Rectal smooth muscle tissue (tissue), 1 donor: ENCODE measurements at regions not wholly inside any gene's neighbourhood (a gene's known extent, or its start where the extent isn't known, plus 50 kb on each side); places are given as distances from the start of the nearest gene placed in this dataset.

Source experiments
- H3K27ac ChIP-seq: one replicate; pipeline ENCODE4 v1.7.0; 2013; ENCODE audit warnings: low read depth, low read length, inconsistent platforms
- H3K27me3 ChIP-seq: one replicate; pipeline ENCODE4 v1.7.0; 2013; ENCODE audit warnings: low read length; ENCODE audit not compliant: control insufficient read depth, insufficient read depth
- H3K36me3 ChIP-seq: one replicate; pipeline ENCODE4 v1.7.0; 2013; ENCODE audit warnings: low read length; ENCODE audit not compliant: control insufficient read depth, insufficient read depth
- H3K4me1 ChIP-seq: one replicate; pipeline ENCODE4 v1.7.0; 2013; ENCODE audit warnings: low read length; ENCODE audit not compliant: control insufficient read depth, insufficient read depth
- H3K4me3 ChIP-seq: one replicate; pipeline ENCODE4 v1.7.0; 2013; ENCODE audit warnings: low read length
- H3K9ac ChIP-seq: one replicate; pipeline ENCODE4 v1.7.0; 2013; ENCODE audit warnings: low read length

DNA sequence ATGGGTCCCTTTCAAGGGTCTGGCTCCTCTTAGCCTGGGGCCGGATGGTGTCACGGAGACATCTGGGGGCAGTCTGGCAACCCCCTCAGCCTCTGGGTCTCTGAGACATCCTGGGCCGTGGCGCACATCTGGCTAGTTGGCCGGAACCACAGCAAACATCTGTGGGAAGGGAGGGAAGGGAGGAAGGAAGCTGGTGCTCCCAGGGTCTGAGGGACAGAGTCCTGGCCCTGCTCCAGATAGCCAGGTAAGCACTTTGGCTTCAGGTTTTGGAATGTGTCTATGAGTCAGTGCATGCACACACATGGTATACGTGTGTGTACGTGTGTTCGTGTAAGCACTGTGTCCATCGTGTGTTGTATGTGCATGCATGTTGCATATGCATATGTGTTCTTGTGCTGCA is 225.1 kb downstream of the MN1 start:
- no peaks in the 10 kb centered on the region for H3K27me3 ChIP-seq
- H3K4me3 ChIP-seq: no peak overlapping the region
- no peaks in the 10 kb centered on the region for H3K36me3 ChIP-seq
- H3K4me1 ChIP-seq: peaks cover 6% of the 10 kb centered on the region
- H3K27ac ChIP-seq: peak overlapping the region; percentile 1
- H3K9ac ChIP-seq: no peak overlapping the region

DNA sequence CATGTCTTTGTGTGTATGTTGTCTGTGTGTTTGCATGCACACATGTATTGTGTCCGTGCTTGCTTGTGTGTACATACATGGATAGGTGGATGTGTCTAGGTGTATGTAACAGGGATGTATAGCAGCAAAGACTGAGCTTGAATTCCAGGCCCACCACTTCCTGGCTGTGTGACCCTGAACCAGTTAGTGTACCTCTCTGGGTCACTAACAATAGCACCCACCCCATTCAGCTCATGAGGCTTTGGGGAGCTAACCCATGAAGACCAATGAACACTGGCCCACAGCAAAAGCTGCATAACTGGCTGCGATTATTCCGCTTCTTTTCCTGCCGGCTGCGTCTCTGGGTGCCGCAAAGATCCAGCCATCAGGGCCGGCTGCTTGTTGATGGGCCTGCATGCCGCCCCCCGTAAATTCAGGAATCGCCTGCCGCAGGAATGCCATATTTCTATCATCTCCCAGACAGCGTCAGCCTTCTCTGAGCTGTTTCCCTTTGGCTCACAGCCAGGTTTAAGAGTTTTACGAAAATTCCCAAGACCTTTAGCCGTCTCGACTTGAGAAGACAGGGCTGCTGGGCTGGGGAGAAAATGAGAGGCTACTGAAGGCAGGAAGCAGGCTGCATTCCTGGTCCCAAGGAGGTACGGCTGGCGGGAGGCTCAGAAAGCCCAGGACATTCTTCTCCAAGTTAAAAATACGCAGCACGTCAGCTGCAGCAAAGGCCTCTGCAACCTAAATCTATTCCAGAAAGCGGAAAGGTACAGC is 224.6 kb downstream of the MN1 start:
- Histone ChIP-seq H3K36me3 (no peaks in the 10 kb centered on the region), H3K4me1 (peaks cover 7% of the 10 kb centered on the region), H3K9ac (no peak overlapping the region), H3K4me3 (no peak overlapping the region), H3K27me3 (no peaks in the 10 kb centered on the region), H3K27ac (peak overlapping the region; percentile 50)

DNA sequence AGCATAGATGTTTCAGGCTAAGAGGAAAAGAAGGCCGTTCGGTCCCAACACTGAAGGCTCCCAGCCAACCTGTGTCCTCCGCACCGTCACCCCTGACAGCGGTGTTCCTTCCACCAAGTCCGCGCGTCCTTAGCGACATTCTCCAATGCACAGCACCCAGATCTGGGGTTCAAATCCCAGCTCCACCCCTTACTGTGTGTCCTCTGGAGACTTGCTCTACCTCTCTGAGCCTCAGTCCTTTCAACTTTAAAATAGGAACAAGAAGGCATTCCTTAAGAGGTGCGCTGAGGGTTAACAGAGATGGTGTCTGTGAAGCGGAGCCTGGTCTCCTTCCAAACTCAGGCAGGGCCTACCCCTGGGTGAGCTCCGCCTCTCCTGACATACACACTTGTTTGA is 224.0 kb downstream of the MN1 start:
- no peak overlapping the region for H3K4me3 ChIP-seq
- no peaks in the 10 kb centered on the region for H3K36me3 ChIP-seq
- H3K9ac ChIP-seq: no peak overlapping the region
- H3K27ac ChIP-seq: peak overlapping the region; percentile 50
- peaks cover 7% of the 10 kb centered on the region for H3K4me1 ChIP-seq
- H3K27me3 ChIP-seq: no peaks in the 10 kb centered on the region

DNA sequence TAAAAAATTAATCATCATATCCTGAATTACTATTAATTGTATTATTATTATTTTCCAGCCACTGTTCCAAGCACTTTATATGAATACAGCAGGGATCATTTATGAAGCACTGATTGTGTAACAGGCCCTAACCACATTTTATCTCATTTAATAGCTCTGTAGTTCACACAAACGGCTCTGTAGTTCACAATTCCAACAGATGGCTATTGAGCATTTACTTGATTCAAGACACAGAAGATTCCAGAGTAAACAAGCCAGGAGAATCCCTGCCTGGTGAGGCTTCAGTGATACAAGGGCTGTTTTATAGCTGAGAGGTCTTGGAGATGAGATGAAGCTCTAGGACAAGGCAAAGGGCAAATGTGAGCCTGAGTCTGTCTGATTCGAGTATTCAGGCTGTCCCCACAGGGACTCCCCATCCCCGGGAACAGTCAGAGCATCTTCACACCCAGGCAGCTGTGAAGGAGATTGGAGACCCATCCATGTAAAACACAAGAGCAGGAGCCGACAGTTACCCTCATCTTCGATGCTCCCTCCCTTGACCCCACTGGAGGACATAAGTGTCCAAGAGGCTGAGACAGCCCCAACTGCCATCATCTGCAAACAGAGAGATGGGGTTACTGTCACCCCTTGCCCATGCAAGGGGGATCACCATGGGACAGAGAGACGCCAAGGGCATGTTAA is 222.5 kb downstream of the MN1 start:
- H3K27me3 ChIP-seq: no peaks in the 10 kb centered on the region
- no peaks in the 10 kb centered on the region for H3K36me3 ChIP-seq
- H3K27ac ChIP-seq: no peak overlapping the region
- H3K9ac ChIP-seq: no peak overlapping the region
- H3K4me3 ChIP-seq: no peak overlapping the region
- peaks cover 7% of the 10 kb centered on the region for H3K4me1 ChIP-seq

DNA sequence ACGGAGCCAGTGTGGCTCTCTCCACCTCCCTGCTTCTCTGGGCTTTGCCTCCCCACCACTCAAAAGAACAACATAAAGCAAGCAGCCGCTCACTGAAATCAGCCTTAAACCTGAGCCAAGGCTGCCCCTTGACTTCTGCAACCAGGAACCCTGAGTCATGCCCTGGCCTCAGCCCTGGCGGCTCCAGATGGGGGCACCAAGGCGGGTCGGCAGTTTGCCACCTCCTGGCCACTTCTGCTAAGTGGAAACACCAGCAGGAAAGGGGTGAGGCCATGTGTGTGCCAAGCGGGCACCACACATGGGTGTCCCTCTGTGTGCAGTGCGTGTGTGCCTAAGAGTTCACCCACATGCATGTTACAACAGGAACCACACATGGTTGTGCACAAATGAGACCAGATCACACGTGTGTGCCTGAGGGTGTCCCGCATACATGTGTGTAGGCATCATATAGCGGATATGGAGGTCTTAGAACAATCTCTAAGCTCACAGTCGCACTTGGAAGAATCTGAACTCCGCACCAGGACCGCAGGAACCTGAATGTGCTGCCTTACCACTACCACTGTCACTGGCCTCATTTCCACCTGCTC is 221.2 kb downstream of the MN1 start:
- Histone ChIP-seq H3K4me1 (peaks cover 7% of the 10 kb centered on the region), H3K27me3 (no peaks in the 10 kb centered on the region), H3K9ac (no peak overlapping the region), H3K4me3 (no peak overlapping the region), H3K36me3 (no peaks in the 10 kb centered on the region), H3K27ac (no peak overlapping the region)

DNA sequence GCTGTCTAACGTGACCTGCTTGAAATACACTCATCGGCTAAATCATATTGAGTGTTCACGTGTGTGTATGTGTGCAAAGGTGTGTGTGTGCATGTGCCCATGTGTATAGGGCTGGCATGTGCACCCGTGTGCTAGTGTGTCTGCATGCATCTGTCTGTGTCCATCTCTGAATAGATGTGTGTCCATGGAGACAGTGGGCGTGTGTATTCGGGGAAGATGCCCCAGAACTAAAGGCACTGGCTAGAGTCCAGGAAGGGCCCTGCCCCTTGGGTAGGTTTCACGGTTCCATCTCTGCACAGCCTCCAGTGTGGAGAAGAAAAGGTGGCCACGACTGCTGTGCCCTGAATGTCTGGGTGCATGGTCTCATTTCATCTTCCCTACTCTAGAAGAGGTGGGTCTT is 220.3 kb downstream of the MN1 start:
- H3K9ac ChIP-seq: no peak overlapping the region
- no peaks in the 10 kb centered on the region for H3K36me3 ChIP-seq
- H3K27ac ChIP-seq: peak overlapping the region; percentile 38
- peaks cover 7% of the 10 kb centered on the region for H3K4me1 ChIP-seq
- H3K27me3 ChIP-seq: no peaks in the 10 kb centered on the region
- no peak overlapping the region for H3K4me3 ChIP-seq

DNA sequence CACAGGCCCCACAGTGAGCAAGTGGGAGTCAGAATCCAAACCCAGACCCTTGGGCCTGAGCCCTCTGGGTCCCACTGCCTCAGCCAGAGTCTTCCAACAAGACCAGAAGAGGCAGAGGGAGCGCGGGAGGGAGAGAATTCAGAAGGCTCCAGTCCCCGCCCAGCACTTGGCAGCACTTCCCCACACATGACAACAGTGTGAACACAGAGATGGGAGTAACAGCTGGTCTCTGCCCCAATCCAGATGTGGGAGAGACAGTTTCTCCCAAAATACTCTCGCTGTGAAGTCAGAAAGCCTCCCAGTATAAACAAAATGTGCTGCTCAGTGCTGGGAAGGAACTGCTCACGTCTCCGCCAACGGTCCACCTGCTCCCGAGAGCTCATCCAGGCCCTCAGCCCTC is 219.9 kb downstream of the MN1 start:
- Histone ChIP-seq H3K4me1 (peaks cover 7% of the 10 kb centered on the region), H3K9ac (no peak overlapping the region), H3K27me3 (no peaks in the 10 kb centered on the region), H3K36me3 (no peaks in the 10 kb centered on the region), H3K27ac (peak overlapping the region; percentile 38), H3K4me3 (no peak overlapping the region)

DNA sequence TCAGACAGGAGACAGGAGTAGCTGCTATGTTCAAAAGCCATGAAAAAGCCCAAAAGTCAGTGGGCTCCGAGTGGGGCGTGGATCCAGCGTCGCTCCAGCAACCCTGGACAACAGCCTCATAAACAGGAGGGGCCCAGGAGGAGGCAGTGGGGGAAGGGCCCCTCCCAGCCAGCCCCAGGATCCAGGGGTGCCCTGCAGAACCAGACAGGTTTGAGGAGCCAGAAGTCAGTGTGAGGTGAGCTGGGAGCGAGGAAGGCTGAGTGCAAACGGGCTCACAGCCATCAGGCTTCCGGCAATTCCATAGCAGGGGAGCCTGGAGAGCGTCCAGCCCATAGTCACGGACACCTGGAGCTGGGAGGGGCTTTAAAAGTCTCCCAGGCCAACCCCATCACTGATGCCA is 217.7 kb downstream of the MN1 start:
- Histone ChIP-seq H3K27ac (no peak overlapping the region), H3K4me3 (no peak overlapping the region), H3K9ac (no peak overlapping the region), H3K27me3 (no peaks in the 10 kb centered on the region), H3K4me1 (peaks cover 5% of the 10 kb centered on the region), H3K36me3 (no peaks in the 10 kb centered on the region)

DNA sequence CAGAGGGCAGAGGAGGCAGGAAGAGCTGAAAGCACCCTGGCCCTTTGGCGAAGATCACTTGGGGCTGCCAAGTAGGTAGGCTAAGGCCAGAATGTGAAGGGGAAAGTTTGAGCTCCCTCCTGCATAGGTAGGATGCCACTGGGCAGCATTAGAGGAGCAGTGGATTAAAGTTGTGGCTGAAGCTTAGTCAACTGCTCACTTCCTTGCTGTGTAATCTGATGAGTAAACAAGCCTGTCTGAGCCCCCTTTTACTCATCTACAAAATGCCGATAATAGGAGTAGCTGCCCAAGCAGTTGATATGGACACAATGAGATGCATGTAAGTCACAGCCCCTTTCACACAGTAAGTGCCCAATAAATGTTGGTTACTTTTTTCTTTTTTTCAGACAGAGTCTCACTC is 216.4 kb downstream of the MN1 start:
- Histone ChIP-seq H3K9ac (no peak overlapping the region), H3K27ac (no peak overlapping the region), H3K4me1 (peaks cover 5% of the 10 kb centered on the region), H3K4me3 (no peak overlapping the region), H3K27me3 (no peaks in the 10 kb centered on the region), H3K36me3 (no peaks in the 10 kb centered on the region)

DNA sequence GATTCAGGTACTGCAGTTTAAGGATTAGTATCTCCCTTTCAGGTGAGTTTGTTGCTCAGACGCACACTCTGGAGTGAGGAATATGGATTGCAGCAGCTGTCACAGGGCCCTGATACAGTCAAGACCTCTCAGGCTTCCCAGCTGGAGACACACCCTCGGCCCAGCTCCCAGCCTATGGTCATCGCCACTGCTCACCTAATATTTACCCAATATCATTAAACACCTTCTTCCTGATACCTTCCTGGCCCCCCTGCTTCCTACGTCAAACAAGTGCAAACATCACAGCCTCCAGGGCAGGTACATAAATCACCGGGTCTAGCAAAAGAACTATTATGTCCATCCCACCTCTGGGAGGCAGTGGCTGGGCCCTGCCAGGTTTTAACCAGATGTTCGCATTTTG is 213.3 kb downstream of the MN1 start:
- Histone ChIP-seq H3K4me1 (no peaks in the 10 kb centered on the region), H3K27me3 (no peaks in the 10 kb centered on the region), H3K4me3 (no peak overlapping the region), H3K9ac (no peak overlapping the region), H3K27ac (no peak overlapping the region), H3K36me3 (no peaks in the 10 kb centered on the region)

DNA sequence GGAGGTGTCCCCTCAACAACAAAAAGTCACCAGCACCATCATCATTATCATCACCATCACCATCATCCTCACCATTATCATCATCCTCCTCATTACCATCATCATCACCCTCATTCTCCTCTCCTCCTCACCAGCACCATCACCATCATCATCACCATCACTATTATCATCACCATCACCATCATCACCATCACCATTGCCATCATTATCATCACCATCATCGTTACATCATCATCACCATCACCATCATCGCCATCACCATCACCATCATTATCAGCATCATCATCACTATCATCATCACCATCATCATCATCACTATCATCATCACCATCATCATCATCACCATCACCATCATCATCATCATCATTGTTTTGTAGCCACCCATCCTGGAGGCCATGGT is 212.6 kb downstream of the MN1 start:
- no peak overlapping the region for H3K4me3 ChIP-seq
- no peaks in the 10 kb centered on the region for H3K4me1 ChIP-seq
- no peak overlapping the region for H3K9ac ChIP-seq
- H3K27ac ChIP-seq: no peak overlapping the region
- H3K27me3 ChIP-seq: no peaks in the 10 kb centered on the region
- no peaks in the 10 kb centered on the region for H3K36me3 ChIP-seq

DNA sequence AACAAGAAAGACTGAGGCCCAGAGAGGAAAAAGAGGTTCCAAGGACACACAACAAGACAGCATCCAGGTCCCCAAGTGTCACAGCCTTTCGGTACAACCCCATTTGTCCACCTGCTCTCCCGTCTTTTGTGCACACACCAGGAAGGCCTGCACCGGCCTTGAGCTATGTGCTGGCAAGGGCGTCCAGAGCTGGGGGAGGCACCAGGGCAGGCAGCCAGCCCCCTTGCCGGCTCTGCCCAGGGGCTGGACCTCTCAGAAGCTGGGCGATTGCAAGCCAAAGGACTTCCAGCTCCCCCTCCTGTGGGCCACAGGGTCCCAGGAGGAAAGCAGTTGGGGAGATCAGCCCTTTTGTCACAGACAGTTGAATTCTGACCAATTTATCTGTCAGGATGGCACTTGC is 210.5 kb downstream of the MN1 start:
- H3K36me3 ChIP-seq: no peaks in the 10 kb centered on the region

DNA sequence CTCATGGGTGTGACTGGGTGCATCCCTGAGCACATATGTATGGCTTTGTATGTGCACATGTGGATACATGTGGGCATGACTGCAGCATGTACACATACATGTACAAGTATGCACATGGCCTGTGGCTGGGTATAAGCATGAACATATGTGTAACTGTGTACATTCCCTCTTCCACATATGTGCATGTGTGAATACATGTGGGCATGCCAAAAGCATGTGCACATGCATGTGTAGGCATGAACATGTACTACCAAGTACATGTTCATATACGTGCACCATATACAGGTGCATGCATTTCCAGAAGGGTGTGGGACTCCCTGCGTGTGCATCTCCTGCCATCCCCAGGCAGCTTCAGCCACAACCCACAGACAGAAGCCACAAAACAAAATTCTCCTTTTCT is 208.2 kb downstream of the MN1 start:
- H3K9ac ChIP-seq: no peak overlapping the region
- H3K4me3 ChIP-seq: no peak overlapping the region
- H3K36me3 ChIP-seq: no peaks in the 10 kb centered on the region
- H3K27ac ChIP-seq: no peak overlapping the region
- H3K27me3 ChIP-seq: no peaks in the 10 kb centered on the region
- H3K4me1 ChIP-seq: no peaks in the 10 kb centered on the region

More for the DNA sequence above, 210.5 kb downstream of the MN1 start:
- Histone ChIP-seq H3K27me3 (no peaks in the 10 kb centered on the region), H3K27ac (no peak overlapping the region), H3K4me1 (no peaks in the 10 kb centered on the region), H3K9ac (no peak overlapping the region), H3K4me3 (no peak overlapping the region)
